ENCODE measurements at regions not wholly inside any gene's neighbourhood (a gene's known extent, or its start where the extent isn't known, plus 50 kb on each side); places are given as distances from the start of the nearest gene placed in this dataset.

GRCh38 chr18:45285251-45285650, 330.0 kb upstream of the SLC14A2 start:
- Histone ChIP-seq H3K79me2 (ENCODE audit: low read length) (no peaks in the 10 kb centered on the region), H4K20me1 (ENCODE audit: low read length) (no peaks in the 10 kb centered on the region), H3K4me1 (ENCODE audit: insufficient read depth, low read length) (peaks cover 9% of the 10 kb centered on the region; the same call in 1 of the 2 replicates), H3K4me3 (ENCODE audit: low read length) (no peak overlapping the region), H3K27ac (ENCODE audit: low read length) (no peak overlapping the region), H3K9ac (ENCODE audit: low read length) (no peak overlapping the region), H3K36me3 (ENCODE audit: low read depth, low read length) (no peaks in the 10 kb centered on the region), H3K9me2 (replicated peaks; ENCODE audit: low read length) (no peaks in the 10 kb centered on the region), H3F3A (ENCODE audit: low read length, unreplicated experiment) (no peaks in the 10 kb centered on the region), H3K9me3 (ENCODE audit: low read length) (no peaks in the 10 kb centered on the region), H3K4me2 (ENCODE audit: low read length) (no peak overlapping the region), H2AFZ (ENCODE audit: low read length) (no peak overlapping the region), H3K27me3 (ENCODE audit: low read length) (no peaks in the 10 kb centered on the region)
- ChIA-PET CTCF (no interaction called here), POLR2A (ENCODE audit: unreplicated experiment) (no interaction called here)
- no peak for ATAC-seq
- TF ChIP-seq EZH2phosphoT487 (IDR thresholded peaks at IDR 0.05; ENCODE audit: borderline replicate concordance, low read length) (no peak), EZH2 (IDR thresholded peaks at IDR 0.05; ENCODE audit: low read length, unreplicated experiment) (no peak), CTCF (conservative IDR thresholded peaks at IDR 0.05; ENCODE audit: low read depth, low read length) (no peak)
- no peak for DNase-seq
- intact Hi-C loops (cut with micrococcal nuclease), result no loop called here
- no TSS peak for BruUV-seq (replicated peaks)

GRCh38 chr18:45286431-45286830, 328.8 kb upstream of the SLC14A2 start:
- ATAC-seq (no peak), DNase-seq (no peak)
- Histone ChIP-seq H3K79me2 (ENCODE audit: low read length) (no peaks in the 10 kb centered on the region), H3F3A (ENCODE audit: low read length, unreplicated experiment) (no peaks in the 10 kb centered on the region), H2AFZ (ENCODE audit: low read length) (no peak overlapping the region), H3K9ac (ENCODE audit: low read length) (no peak overlapping the region), H4K20me1 (ENCODE audit: low read length) (no peaks in the 10 kb centered on the region), H3K27me3 (ENCODE audit: low read length) (no peaks in the 10 kb centered on the region), H3K27ac (ENCODE audit: low read length) (no peak overlapping the region), H3K4me1 (ENCODE audit: insufficient read depth, low read length) (peaks cover 9% of the 10 kb centered on the region; the same call in 1 of the 2 replicates), H3K36me3 (ENCODE audit: low read depth, low read length) (no peaks in the 10 kb centered on the region), H3K9me2 (replicated peaks; ENCODE audit: low read length) (no peaks in the 10 kb centered on the region), H3K9me3 (ENCODE audit: low read length) (no peaks in the 10 kb centered on the region), H3K4me3 (ENCODE audit: low read length) (no peak overlapping the region), H3K4me2 (ENCODE audit: low read length) (no peak overlapping the region)
- no TSS peak for BruUV-seq (replicated peaks)
- CTCF ChIA-PET, result no interaction called here
- POLR2A ChIA-PET (ENCODE audit: unreplicated experiment), result no interaction called here
- no peak for TF ChIP-seq EZH2 (IDR thresholded peaks at IDR 0.05; ENCODE audit: low read length, unreplicated experiment)
- no peak for TF ChIP-seq EZH2phosphoT487 (IDR thresholded peaks at IDR 0.05; ENCODE audit: borderline replicate concordance, low read length)
- TF ChIP-seq CTCF (conservative IDR thresholded peaks at IDR 0.05; ENCODE audit: low read depth, low read length), result no peak
- intact Hi-C loops (cut with micrococcal nuclease), result no loop called here

GRCh38 chr18:45287531-45287930, 327.7 kb upstream of the SLC14A2 start:
- ChIA-PET POLR2A (ENCODE audit: unreplicated experiment) (no interaction called here), CTCF (no interaction called here)
- H3K9me3 ChIP-seq (ENCODE audit: low read length), result no peaks in the 10 kb centered on the region
- H3K9ac ChIP-seq (ENCODE audit: low read length), result no peak overlapping the region
- H3K9me2 ChIP-seq (replicated peaks; ENCODE audit: low read length), result no peaks in the 10 kb centered on the region
- H3K4me2 ChIP-seq (ENCODE audit: low read length), result no peak overlapping the region
- no peak for ATAC-seq
- no peaks in the 10 kb centered on the region for H3K27me3 ChIP-seq (ENCODE audit: low read length)
- no peak for DNase-seq
- no peaks in the 10 kb centered on the region for H3K79me2 ChIP-seq (ENCODE audit: low read length)
- intact Hi-C loops (cut with micrococcal nuclease), result no loop called here
- 0 out of 2 replicates have a peak overlapping the region, but pooled peaks have one; percentile 9 for H3K27ac ChIP-seq (ENCODE audit: low read length)
- peaks cover 9% of the 10 kb centered on the region; the same call in 1 of the 2 replicates for H3K4me1 ChIP-seq (ENCODE audit: insufficient read depth, low read length)
- no TSS peak for BruUV-seq (replicated peaks)
- no peaks in the 10 kb centered on the region for H4K20me1 ChIP-seq (ENCODE audit: low read length)
- no peaks in the 10 kb centered on the region for H3K36me3 ChIP-seq (ENCODE audit: low read depth, low read length)
- no peaks in the 10 kb centered on the region for H3F3A ChIP-seq (ENCODE audit: low read length, unreplicated experiment)
- H2AFZ ChIP-seq (ENCODE audit: low read length), result no peak overlapping the region
- TF ChIP-seq CTCF (conservative IDR thresholded peaks at IDR 0.05; ENCODE audit: low read depth, low read length), result no peak
- no peak for TF ChIP-seq EZH2phosphoT487 (IDR thresholded peaks at IDR 0.05; ENCODE audit: borderline replicate concordance, low read length)
- no peak for TF ChIP-seq EZH2 (IDR thresholded peaks at IDR 0.05; ENCODE audit: low read length, unreplicated experiment)
- H3K4me3 ChIP-seq (ENCODE audit: low read length), result no peak overlapping the region

Measured in PC-3 (cell line).